GM12878 (cell line): ENCODE measurements at regions not wholly inside any gene's neighbourhood (a gene's known extent, or its start where the extent isn't known, plus 50 kb on each side); places are given as distances from the start of the nearest gene placed in this dataset.

Source experiments
- ATAC-seq: fragments of 200-7000 bp; cut with Tn5 transposase; 3 replicates; pipeline ENCODE4 v1.9.1; 2020; ENCODE audit warnings: mild to moderate bottlenecking, moderate library complexity
- BruUV-seq: library from RNA; stranded (reverse); fragments of 400-500 nt; replicated peaks from 2 replicates; lab custom pipeline; 2021; lab: Mats Ljungman, UMichigan
- CTCF ChIA-PET: fragments of 300-600 bp; sonication (Branson Sonifier 250); formaldehyde crosslinking; extraction: SDS; loops from one replicate; lab custom pipeline; 2021; ENCODE audit warnings: inconsistent platforms; lab: Yijun Ruan, JAX
- POLR2A ChIA-PET: fragments of 350-600 bp; formaldehyde crosslinking; extraction: SDS; loops from one replicate; lab custom pipeline; 2021; ENCODE audit warnings: inconsistent platforms; lab: Charles Lee
- RAD21 ChIA-PET: fragments of 300-600 bp; sonication (Branson Sonifier 250); formaldehyde crosslinking; loops from one replicate; lab custom pipeline; 2023; ENCODE audit warnings: antibody characterized with exemption; ENCODE audit not compliant: unreplicated experiment; lab: Charles Lee
- SMC1A ChIA-PET: fragments of 300-600 bp; sonication (Branson Sonifier 250); formaldehyde crosslinking; loops from one replicate; lab custom pipeline; 2023; ENCODE audit not compliant: unreplicated experiment, uncharacterized antibody; lab: Charles Lee
- DNase-seq: peaks from one replicate; pipeline ENCODE4 v3.0.0-alpha.2; 2011; ENCODE audit warnings: low read depth, low spot score
- FAIRE-seq: peaks from 3 replicates; lab custom pipeline; 2011; peaks lifted over from hg19 to GRCh38; lab: Jason Lieb, UNC
- H2AFZ ChIP-seq: 2 replicates; pipeline ENCODE4 v1.6.0; 2011; ENCODE audit warnings: low read depth, low read length, control low read depth; ENCODE audit not compliant: control insufficient read depth
- H3K27ac ChIP-seq: 2 replicates; pipeline ENCODE4 v1.5.1; 2011; ENCODE audit warnings: control low read depth; ENCODE audit not compliant: control insufficient read depth, insufficient read depth
- H3K27me3 ChIP-seq, 2 experiments: replicated peaks in 1 of 2; 2 replicates each; pipeline versions ENCODE4 v1.6.0 to v1.6.1; 2011; ENCODE audit warnings: low read length in 1 of 2; ENCODE audit not compliant: control insufficient read depth in 2 of 2, insufficient read depth in 2 of 2
- H3K36me3 ChIP-seq, 2 experiments: 2 replicates each; pipeline ENCODE4 v1.5.1; 2011; ENCODE audit warnings: low read length in 1 of 2; ENCODE audit not compliant: control insufficient read depth in 2 of 2, insufficient read depth in 2 of 2
- H3K4me1 ChIP-seq: 2 replicates; pipeline ENCODE4 v1.6.1; 2011; ENCODE audit warnings: mild to moderate bottlenecking, low read length, moderate library complexity, mixed read lengths; ENCODE audit not compliant: control insufficient read depth, insufficient read depth
- H3K4me2 ChIP-seq: 2 replicates; pipeline ENCODE4 v1.6.0; 2011; ENCODE audit warnings: control low read depth; ENCODE audit not compliant: control insufficient read depth, insufficient read depth
- H3K4me3 ChIP-seq: fragments of 200-600 bp; sonication (generic); 2 replicates; pipeline ENCODE4 v1.5.1; 2016
- H3K79me2 ChIP-seq: 2 replicates; pipeline ENCODE4 v1.6.0; 2011; ENCODE audit warnings: low read length; ENCODE audit not compliant: control insufficient read depth, insufficient read depth
- H3K9ac ChIP-seq: 2 replicates; pipeline ENCODE4 v1.8.0; 2011; ENCODE audit warnings: low read length, control low read depth, mixed read lengths; ENCODE audit not compliant: control insufficient read depth, insufficient read depth
- H3K9me3 ChIP-seq: replicated peaks from 3 replicates; pipeline ENCODE4 v1.5.1; 2011; ENCODE audit warnings: mild to moderate bottlenecking, low read length; ENCODE audit not compliant: control insufficient read depth, insufficient read depth
- H4K20me1 ChIP-seq: 2 replicates; pipeline ENCODE4 v1.6.0; 2011; ENCODE audit not compliant: control insufficient read depth, insufficient read depth
- E2F8 ChIP-seq: fragments of 450-650 bp; IDR thresholded peaks from 2 replicates; pipeline ENCODE4 v1.6.1; 2018; ENCODE audit warnings: mild to moderate bottlenecking, low read depth, moderate library complexity; ENCODE audit not compliant: partially characterized antibody
- FOXK2 ChIP-seq: fragments of 450-650 bp; IDR thresholded peaks from 2 replicates; pipeline ENCODE4 v1.6.1; 2017; ENCODE audit warnings: mild to moderate bottlenecking, moderate library complexity
- GABPA ChIP-seq: IDR thresholded peaks from 2 replicates; pipeline ENCODE4 v1.6.1; 2014; ENCODE audit warnings: antibody characterized with exemption, low read depth, mild to moderate bottlenecking, inconsistent platforms
- HCFC1 ChIP-seq: fragments of 150-350 bp; IDR thresholded peaks from 2 replicates; pipeline ENCODE4 v1.6.1; 2014; ENCODE audit warnings: low read length
- KDM1A ChIP-seq: fragments of 200-600 bp; sonication (generic); IDR thresholded peaks from 2 replicates; pipeline ENCODE4 v1.6.1; 2016; ENCODE audit warnings: borderline replicate concordance
- MTA3 ChIP-seq: IDR thresholded peaks from 2 replicates; pipeline ENCODE4 v1.6.1; 2012; ENCODE audit warnings: low read length, inconsistent platforms, borderline replicate concordance
- NFYB ChIP-seq: IDR thresholded peaks from 2 replicates; pipeline ENCODE4 v1.6.1; 2011; ENCODE audit warnings: low read depth, mild to moderate bottlenecking, low read length, improper control_type of control experiment, moderate library complexity; ENCODE audit not compliant: insufficient read depth
- NR2F1 ChIP-seq: fragments of 450-650 bp; conservative IDR thresholded peaks from 2 replicates; pipeline ENCODE4 v1.6.1; 2017; ENCODE audit warnings: mild to moderate bottlenecking
- PBX3 ChIP-seq: IDR thresholded peaks from 2 replicates; pipeline ENCODE4 v1.6.1; 2011; ENCODE audit warnings: mild to moderate bottlenecking, low read depth, low read length, moderate library complexity; ENCODE audit not compliant: insufficient replicate concordance
- RELA ChIP-seq: fragments of 450-650 bp; IDR thresholded peaks from 2 replicates; pipeline ENCODE4 v1.8.0; 2014; ENCODE audit warnings: borderline replicate concordance; ENCODE audit not compliant: partially characterized antibody
- REST ChIP-seq: IDR thresholded peaks from 2 replicates; pipeline ENCODE4 v1.6.1; 2012; ENCODE audit warnings: mild to moderate bottlenecking, low read depth, low read length
- SMAD1 ChIP-seq: fragments of 450-650 bp; IDR thresholded peaks from 2 replicates; pipeline ENCODE4 v1.6.1; 2018; ENCODE audit warnings: mild to moderate bottlenecking, low read depth; ENCODE audit not compliant: partially characterized antibody
- TAF1 ChIP-seq: IDR thresholded peaks from 2 replicates; pipeline ENCODE4 v1.6.1; 2011; ENCODE audit warnings: mild to moderate bottlenecking, low read depth, low read length, borderline replicate concordance
- ZZZ3 ChIP-seq: IDR thresholded peaks from 2 replicates; pipeline ENCODE4 v1.6.1; 2011; ENCODE audit warnings: low read depth; ENCODE audit not compliant: control insufficient read depth, insufficient read length
- WGBS: methylation state at CpG from one replicate; pipeline ENCODE4 v1.1.6; 2016; ENCODE audit warnings: low lambda C conversion rate; ENCODE audit not compliant: insufficient replicate concordance, insufficient coverage; ENCODE audit errors: missing lambda C conversion rate; 5-methylcytosine and 5-hydroxymethylcytosine counted together
- in situ Hi-C: fragments of 300-500 bp; cut with MboI; formaldehyde crosslinking; loops from 9 replicates; pipeline ENCODE4 v1.14.3; 2018; ENCODE audit warnings: mixed read lengths
- intact Hi-C: fragments of 100-400 bp; cut with micrococcal nuclease; formaldehyde crosslinking; loops from one replicate; pipeline ENCODE4 v1.14.2; 2022; ENCODE audit not compliant: unreplicated experiment

- in situ Hi-C loops (no loop called here), intact Hi-C loops (no loop called here)
- 55% methylated on average over 6 of the region's 6 CpGs for WGBS
- ChIA-PET RAD21 (no interaction called here), CTCF (no interaction called here), SMC1A (no interaction called here), POLR2A (interaction anchor here (0.6 to 0.7 kb wide), 2 partner anchors 27 to 837 kb away, joined by 3 to 4 read pairs; no protein-coding TSS in a partner anchor)
- Histone ChIP-seq H2AFZ (no peak overlapping the region), H3K4me2 (no peak overlapping the region), H3K36me3 (no peaks in the 10 kb centered on the region), H3K27ac (no peak overlapping the region), H3K9ac (no peak overlapping the region), H3K9me3 (no peaks in the 10 kb centered on the region), H4K20me1 (no peaks in the 10 kb centered on the region), H3K79me2 (no peaks in the 10 kb centered on the region), H3K27me3 (0 out of 4 replicates have a peak, but pooled peaks cover 0 to 3% of the 10 kb centered on the region in 2 experiments), H3K4me1 (no peaks in the 10 kb centered on the region), H3K4me3 (no peak overlapping the region)
- no TSS peak for BruUV-seq
- DNase-seq (no peak), ATAC-seq (no peak), FAIRE-seq (no peak)
- no peak for TF ChIP-seq FOXK2
- no peak for TF ChIP-seq GABPA
- no peak for TF ChIP-seq PBX3
- no peak for TF ChIP-seq E2F8
- TF ChIP-seq SMAD1, result no peak
- no peak for TF ChIP-seq REST
- TF ChIP-seq NR2F1, result no peak
- no peak for TF ChIP-seq RELA
- TF ChIP-seq MTA3, result no peak
- no peak for TF ChIP-seq ZZZ3
- no peak for TF ChIP-seq NFYB
- TF ChIP-seq KDM1A, result no peak
- no peak for TF ChIP-seq HCFC1
- no peak for TF ChIP-seq TAF1
Measured at GRCh38 chr7:1372063-1372462, 87.2 kb downstream of the MICALL2 start.
